22Rv1 (cell line): ENCODE measurements at regions not wholly inside any gene's neighbourhood (a gene's known extent, or its start where the extent isn't known, plus 50 kb on each side); places are given as distances from the start of the nearest gene placed in this dataset.
"Not testable (repeated sequence)": the region's sequence is repeated elsewhere in the genome, so short reads cannot be mapped to it uniquely, and the experiment has no call there.

Source experiments
- H3K27ac ChIP-seq: fragments of 450-650 bp; 2 replicates; pipeline ENCODE4 v1.5.1; 2017
- CTCF ChIP-seq: fragments of 450-650 bp; IDR thresholded peaks from 2 replicates; pipeline ENCODE4 v1.5.1; 2017; ENCODE audit warnings: mild to moderate bottlenecking
- ZFX ChIP-seq: fragments of 450-650 bp; IDR thresholded peaks from 2 replicates; pipeline ENCODE4 v1.6.1; 2017; ENCODE audit warnings: antibody characterized with exemption, borderline replicate concordance

GRCh38 chr11:104694259-104695064 is 203.8 kb downstream of the CASP12 start:
- TF ChIP-seq CTCF (no peak), ZFX (no peak)
- H3K27ac ChIP-seq, result no peak overlapping the region

GRCh38 chr11:104692751-104693150 is 205.5 kb downstream of the CASP12 start:
- no peak overlapping the region for H3K27ac ChIP-seq
- TF ChIP-seq CTCF, result no peak

- H3K27ac ChIP-seq, result no peak overlapping the region
- TF ChIP-seq ZFX, result no peak
Measured at GRCh38 chr11:104691129-104691528, 207.1 kb downstream of the CASP12 start.

- no peak for TF ChIP-seq CTCF
- no peak for TF ChIP-seq ZFX
- H3K27ac ChIP-seq, result no peak overlapping the region
Measured at GRCh38 chr11:104690241-104690640, 208.0 kb downstream of the CASP12 start.

GRCh38 chr11:104688731-104689130 is 209.5 kb downstream of the CASP12 start:
- no peak overlapping the region for H3K27ac ChIP-seq
- TF ChIP-seq ZFX, result no peak
- TF ChIP-seq CTCF, result no peak

- TF ChIP-seq CTCF (no peak), ZFX (no peak)
- H3K27ac ChIP-seq, result no peak overlapping the region
Measured at GRCh38 chr11:104682206-104682605, 216.1 kb downstream of the CASP12 start.

- no peak for TF ChIP-seq CTCF
- TF ChIP-seq ZFX, result no peak
Measured at GRCh38 chr11:104679258-104679657, 219.0 kb downstream of the CASP12 start.

GRCh38 chr11:104678408-104678807 is 219.9 kb downstream of the CASP12 start:
- no peak overlapping the region for H3K27ac ChIP-seq
- TF ChIP-seq CTCF, result no peak
- TF ChIP-seq ZFX, result no peak

More at GRCh38 chr11:104679258-104679657, 219.0 kb downstream of the CASP12 start:
- H3K27ac ChIP-seq, result no peak overlapping the region

GRCh38 chr11:104677069-104677468 is 221.2 kb downstream of the CASP12 start:
- H3K27ac ChIP-seq, result not testable (repeated sequence)
